ENCODE measurements at regions not wholly inside any gene's neighbourhood (a gene's known extent, or its start where the extent isn't known, plus 50 kb on each side); places are given as distances from the start of the nearest gene placed in this dataset.

DNA sequence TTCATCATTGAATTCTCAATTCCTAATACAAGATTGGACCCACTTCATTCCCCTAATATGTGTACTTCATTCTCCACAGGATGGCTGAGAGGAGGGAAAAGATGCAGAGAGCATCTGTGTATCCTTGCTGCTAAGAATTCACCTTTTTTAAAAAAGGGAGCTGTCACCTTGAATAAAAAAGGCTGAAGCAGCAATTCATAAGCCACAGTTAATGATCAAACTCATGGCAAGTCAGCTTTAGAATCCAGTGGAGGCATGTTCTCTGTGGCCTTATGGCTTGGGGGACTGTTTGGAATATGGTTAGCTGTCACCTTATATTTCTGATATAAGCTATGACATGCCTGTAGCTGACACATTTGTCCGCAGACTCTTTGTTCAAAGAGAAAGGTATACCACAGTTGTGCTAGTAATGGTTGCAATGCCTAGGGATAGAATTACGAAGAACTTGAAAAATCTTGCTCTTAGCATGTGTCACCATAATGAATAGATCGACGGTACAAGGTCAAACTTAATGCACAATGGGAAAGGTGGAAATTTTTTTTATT, 256.8 kb upstream of the TNC start:
- H3K27ac ChIP-seq, result no peak overlapping the region
- TF ChIP-seq, protein P1, sequence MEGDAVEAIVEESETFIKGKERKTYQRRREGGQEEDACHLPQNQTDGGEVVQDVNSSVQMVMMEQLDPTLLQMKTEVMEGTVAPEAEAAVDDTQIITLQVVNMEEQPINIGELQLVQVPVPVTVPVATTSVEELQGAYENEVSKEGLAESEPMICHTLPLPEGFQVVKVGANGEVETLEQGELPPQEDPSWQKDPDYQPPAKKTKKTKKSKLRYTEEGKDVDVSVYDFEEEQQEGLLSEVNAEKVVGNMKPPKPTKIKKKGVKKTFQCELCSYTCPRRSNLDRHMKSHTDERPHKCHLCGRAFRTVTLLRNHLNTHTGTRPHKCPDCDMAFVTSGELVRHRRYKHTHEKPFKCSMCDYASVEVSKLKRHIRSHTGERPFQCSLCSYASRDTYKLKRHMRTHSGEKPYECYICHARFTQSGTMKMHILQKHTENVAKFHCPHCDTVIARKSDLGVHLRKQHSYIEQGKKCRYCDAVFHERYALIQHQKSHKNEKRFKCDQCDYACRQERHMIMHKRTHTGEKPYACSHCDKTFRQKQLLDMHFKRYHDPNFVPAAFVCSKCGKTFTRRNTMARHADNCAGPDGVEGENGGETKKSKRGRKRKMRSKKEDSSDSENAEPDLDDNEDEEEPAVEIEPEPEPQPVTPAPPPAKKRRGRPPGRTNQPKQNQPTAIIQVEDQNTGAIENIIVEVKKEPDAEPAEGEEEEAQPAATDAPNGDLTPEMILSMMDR (IDR thresholded peaks at IDR 0.05), result no peak
- no peak for TF ChIP-seq ZFX (IDR thresholded peaks at IDR 0.05; ENCODE audit: borderline replicate concordance)

DNA sequence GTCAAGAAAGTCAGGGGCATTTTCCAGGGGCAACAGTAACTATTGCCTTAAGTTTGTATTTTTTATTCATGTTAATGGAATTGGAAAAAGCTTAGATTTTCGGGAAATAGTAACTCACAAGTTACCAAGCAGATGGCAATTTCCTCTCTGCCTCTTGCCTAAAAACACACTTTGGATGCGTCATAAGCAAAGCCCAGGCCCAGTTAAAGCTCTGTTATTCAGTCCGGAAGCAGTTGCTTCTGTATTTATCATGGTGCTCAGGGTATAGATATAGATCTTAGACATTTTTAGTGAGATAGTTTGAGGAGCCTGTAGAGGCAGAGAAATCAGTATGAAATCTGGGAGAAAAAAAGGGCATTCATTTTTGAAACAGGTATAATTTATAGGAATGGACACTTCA, 260.3 kb upstream of the TNC start:
- no peak overlapping the region for H3K27ac ChIP-seq
- TF ChIP-seq ZFX (IDR thresholded peaks at IDR 0.05; ENCODE audit: borderline replicate concordance), result no peak
- TF ChIP-seq, protein P1 (IDR thresholded peaks at IDR 0.05), result no peak

DNA sequence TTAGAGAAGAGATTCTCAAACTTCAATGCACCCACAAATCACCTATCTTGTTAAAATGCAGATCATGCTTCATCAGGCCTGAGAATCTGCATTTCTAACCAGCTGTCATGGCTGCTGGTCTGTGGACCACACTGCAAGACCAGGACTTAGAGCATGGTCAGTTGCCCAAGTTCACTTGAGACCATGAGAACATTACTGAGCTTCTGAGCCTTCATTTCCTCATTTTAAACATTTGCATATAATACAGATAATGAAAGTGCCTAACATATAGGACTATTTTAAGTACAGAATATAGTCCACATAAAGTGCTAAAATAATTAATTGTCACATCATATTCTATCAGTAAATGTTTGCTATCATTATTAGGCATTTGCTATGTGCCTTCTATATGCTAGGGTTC, 260.8 kb upstream of the TNC start:
- no peak overlapping the region for H3K27ac ChIP-seq
- no peak for TF ChIP-seq ZFX (IDR thresholded peaks at IDR 0.05; ENCODE audit: borderline replicate concordance)
- TF ChIP-seq, protein P1 (IDR thresholded peaks at IDR 0.05), result no peak

DNA sequence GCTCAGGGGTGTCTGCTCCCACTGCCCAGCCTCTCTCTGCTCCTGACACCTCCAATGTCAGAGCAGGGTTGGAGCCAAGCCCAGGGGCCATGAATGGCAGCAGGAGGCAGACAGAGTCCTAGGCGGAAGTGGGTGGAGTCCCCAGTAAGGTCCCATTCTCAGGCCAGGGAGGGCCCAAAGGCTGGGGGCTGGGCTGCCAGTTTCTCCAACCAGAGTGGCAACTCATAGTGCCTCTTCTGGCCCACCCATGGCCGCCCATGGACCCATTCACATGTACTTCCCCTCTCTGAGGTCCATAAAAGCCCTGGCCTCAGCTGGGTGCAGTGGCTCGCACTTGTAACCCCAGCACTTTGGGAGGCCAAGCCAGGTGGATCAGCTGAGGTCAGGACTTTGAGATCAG, 261.8 kb upstream of the TNC start:
- TF ChIP-seq ZFX (IDR thresholded peaks at IDR 0.05; ENCODE audit: borderline replicate concordance), result no peak
- TF ChIP-seq, protein P1 (IDR thresholded peaks at IDR 0.05), result no peak
- no peak overlapping the region for H3K27ac ChIP-seq

DNA sequence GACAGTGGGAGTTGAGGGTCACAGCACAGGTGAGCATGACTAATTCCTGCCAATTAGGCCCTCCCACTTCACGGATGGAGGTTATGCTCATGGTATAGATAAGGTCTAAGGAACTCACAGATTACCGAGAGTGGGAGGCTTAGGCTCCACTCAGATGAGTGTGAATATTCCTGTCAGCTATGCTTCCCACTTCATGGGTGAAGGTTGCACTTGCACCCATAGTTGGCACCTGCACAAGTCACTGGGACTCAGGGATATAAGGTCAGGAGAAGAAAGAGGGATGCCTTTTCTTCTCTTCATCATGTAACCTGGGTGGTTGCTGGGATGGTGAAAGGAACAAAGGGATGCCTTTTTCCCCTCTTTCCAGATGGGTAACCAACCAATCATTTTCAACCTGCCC, 264.9 kb upstream of the TNC start:
- TF ChIP-seq ZFX (IDR thresholded peaks at IDR 0.05; ENCODE audit: borderline replicate concordance), result no peak
- TF ChIP-seq, protein P1 (IDR thresholded peaks at IDR 0.05), result no peak
- no peak overlapping the region for H3K27ac ChIP-seq

DNA sequence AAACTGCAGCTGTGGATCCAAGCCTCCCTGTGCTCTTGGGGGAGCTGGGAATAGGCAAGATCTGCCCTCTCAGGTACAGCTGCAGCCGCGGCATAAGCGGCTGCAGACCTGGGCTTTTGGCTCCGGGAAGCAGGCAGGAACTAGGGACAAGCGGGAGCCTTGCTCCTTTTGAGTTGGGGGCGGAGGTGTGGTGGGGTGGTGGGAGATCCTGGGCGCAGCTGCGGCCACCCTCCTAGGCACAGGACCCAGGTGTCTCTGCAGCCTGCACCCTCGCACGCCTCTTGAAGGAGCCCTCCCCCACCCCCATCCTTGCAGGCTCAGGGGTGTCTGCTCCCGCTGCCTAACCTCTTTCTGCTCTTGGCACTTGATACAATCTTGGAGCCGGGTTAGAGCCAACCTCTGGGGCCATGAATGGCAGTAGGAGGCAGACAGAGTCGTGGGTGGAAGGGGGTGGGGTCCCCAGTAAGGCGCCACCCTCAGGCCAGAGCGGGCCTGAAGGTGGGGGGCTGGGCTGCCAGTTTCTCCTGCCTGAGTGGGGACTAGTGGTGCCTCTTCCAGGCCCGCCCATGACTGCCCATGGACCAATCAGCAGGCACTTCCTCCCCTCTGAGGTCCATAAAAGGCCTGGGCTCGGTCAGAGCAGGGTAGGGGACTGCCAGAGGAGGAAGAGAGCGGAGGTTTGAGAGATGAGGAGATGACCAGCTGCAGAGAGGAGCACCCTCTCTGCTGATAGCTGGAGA, 267.6 kb upstream of the TNC start:
- TF ChIP-seq ZFX (IDR thresholded peaks at IDR 0.05; ENCODE audit: borderline replicate concordance), result no peak
- TF ChIP-seq, protein P1 (IDR thresholded peaks at IDR 0.05), result no peak
- no peak overlapping the region for H3K27ac ChIP-seq

DNA sequence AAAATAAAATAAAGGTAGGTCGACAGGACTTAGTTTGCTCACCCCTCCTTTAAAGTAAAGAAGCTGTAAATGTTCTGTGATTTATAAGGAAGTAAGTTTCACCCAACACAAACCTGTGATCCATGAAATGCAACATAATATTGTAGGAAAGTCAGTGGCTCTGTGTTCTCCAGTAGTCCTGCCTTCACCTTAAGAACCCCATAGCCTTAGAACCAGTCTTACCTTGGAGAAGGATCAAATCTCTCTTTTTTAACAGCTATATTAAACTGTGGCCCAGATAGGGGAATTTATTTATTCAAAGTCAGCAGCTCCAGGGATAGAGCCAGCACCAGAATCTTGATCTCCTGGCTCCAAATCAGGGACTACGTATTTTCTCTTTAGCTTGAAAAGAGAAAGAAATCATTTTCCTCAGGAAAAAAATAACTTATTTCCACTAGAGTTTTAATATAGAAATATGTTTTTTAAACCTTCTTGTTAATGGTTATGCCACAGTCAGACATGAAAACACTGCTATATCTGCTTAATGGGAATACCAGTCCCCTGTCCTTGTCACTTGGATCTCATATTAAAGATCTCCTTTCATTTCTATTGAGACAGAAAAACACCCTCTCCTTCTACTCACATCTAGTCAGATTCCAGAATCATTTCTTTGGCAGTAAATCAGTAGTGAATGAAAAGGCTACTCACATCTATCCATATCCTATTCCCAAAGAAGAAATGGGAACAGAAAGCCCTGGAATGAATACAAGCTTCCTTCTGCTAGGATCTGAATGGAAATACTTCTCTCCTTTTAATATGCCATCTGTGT, 269.2 kb upstream of the TNC start:
- TF ChIP-seq, protein P1 (IDR thresholded peaks at IDR 0.05), result no peak
- TF ChIP-seq ZFX (IDR thresholded peaks at IDR 0.05; ENCODE audit: borderline replicate concordance), result no peak
- no peak overlapping the region for H3K27ac ChIP-seq

All from 22Rv1 (cell line).